ENCODE measurements at regions not wholly inside any gene's neighbourhood (a gene's known extent, or its start where the extent isn't known, plus 50 kb on each side); places are given as distances from the start of the nearest gene placed in this dataset.

DNA sequence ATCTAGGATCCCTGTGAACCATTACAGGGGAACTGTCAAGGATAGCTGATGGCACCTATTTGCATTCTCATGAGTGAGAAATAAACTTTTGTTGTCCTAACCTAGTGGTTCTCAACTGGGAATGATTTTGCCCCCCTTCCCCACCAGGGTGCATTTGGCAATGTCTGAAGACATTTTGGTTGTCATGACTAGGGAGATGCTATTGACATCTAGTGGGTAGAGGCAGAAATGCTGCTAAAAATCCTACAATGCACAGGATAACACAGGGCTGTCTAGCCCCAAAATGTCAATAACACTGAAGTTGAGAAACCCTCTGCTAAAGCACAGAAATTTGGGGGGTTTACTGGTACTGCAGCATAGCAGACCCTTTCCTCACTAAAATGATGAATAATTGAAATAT, 140.9 kb upstream of the SRRM4 start:
- TF ChIP-seq EHMT2 (IDR thresholded peaks at IDR 0.05) (no peak), KDM5B (IDR thresholded peaks at IDR 0.05; ENCODE audit: insufficient replicate concordance, low read depth, low read length) (no peak)
